Ishikawa (cell line): ENCODE measurements at regions not wholly inside any gene's neighbourhood (a gene's known extent, or its start where the extent isn't known, plus 50 kb on each side); places are given as distances from the start of the nearest gene placed in this dataset.

ENCODE experiments used
- EP300 ChIP-seq: IDR thresholded peaks from 2 replicates; pipeline ENCODE4 v1.6.1; 2012; ENCODE audit warnings: borderline replicate concordance
- FOXM1 ChIP-seq: IDR thresholded peaks from 2 replicates; pipeline ENCODE4 v1.6.1; 2012; ENCODE audit warnings: low read depth, borderline replicate concordance
- NFIC ChIP-seq: IDR thresholded peaks from 2 replicates; pipeline ENCODE4 v1.6.1; 2012
- RAD21 ChIP-seq: IDR thresholded peaks from 2 replicates; pipeline ENCODE4 v1.6.1; 2012; ENCODE audit warnings: low read depth
- YY1 ChIP-seq: IDR thresholded peaks from 2 replicates; pipeline ENCODE4 v1.6.1; 2012; ENCODE audit warnings: low read depth
- TF ChIP-seq, protein P1 (sequence below): IDR thresholded peaks from 2 replicates; pipeline ENCODE4 v1.6.1; 2012; ENCODE audit warnings: low read depth, mild to moderate bottlenecking

DNA sequence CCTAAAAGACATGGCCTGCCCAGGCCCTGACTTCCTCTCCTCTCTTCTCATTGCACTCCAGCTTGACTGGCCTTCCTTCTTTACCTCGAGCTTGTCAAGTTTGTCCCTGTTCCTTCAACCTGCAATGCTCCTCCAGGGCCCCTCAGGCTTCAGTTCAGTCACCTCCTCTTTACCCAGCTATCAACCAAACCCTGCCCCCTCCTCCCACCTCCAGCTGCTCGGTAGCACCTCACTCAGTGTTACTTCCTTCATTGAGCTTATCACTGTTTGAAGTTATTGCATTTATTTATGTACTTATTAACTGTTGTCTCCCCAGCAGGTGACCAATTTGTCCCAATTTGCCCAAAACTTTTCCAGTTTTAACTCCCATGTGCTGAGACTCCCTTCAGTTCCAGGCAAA, 95.8 kb upstream of the UBE2E1 start:
- no peak for TF ChIP-seq EP300
- no peak for TF ChIP-seq NFIC
- no peak for TF ChIP-seq FOXM1
- TF ChIP-seq RAD21: no peak
- TF ChIP-seq YY1: no peak
- TF ChIP-seq, protein P1, sequence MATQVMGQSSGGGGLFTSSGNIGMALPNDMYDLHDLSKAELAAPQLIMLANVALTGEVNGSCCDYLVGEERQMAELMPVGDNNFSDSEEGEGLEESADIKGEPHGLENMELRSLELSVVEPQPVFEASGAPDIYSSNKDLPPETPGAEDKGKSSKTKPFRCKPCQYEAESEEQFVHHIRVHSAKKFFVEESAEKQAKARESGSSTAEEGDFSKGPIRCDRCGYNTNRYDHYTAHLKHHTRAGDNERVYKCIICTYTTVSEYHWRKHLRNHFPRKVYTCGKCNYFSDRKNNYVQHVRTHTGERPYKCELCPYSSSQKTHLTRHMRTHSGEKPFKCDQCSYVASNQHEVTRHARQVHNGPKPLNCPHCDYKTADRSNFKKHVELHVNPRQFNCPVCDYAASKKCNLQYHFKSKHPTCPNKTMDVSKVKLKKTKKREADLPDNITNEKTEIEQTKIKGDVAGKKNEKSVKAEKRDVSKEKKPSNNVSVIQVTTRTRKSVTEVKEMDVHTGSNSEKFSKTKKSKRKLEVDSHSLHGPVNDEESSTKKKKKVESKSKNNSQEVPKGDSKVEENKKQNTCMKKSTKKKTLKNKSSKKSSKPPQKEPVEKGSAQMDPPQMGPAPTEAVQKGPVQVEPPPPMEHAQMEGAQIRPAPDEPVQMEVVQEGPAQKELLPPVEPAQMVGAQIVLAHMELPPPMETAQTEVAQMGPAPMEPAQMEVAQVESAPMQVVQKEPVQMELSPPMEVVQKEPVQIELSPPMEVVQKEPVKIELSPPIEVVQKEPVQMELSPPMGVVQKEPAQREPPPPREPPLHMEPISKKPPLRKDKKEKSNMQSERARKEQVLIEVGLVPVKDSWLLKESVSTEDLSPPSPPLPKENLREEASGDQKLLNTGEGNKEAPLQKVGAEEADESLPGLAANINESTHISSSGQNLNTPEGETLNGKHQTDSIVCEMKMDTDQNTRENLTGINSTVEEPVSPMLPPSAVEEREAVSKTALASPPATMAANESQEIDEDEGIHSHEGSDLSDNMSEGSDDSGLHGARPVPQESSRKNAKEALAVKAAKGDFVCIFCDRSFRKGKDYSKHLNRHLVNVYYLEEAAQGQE: no peak
